ENCODE measurements at regions not wholly inside any gene's neighbourhood (a gene's known extent, or its start where the extent isn't known, plus 50 kb on each side); places are given as distances from the start of the nearest gene placed in this dataset.

DNA sequence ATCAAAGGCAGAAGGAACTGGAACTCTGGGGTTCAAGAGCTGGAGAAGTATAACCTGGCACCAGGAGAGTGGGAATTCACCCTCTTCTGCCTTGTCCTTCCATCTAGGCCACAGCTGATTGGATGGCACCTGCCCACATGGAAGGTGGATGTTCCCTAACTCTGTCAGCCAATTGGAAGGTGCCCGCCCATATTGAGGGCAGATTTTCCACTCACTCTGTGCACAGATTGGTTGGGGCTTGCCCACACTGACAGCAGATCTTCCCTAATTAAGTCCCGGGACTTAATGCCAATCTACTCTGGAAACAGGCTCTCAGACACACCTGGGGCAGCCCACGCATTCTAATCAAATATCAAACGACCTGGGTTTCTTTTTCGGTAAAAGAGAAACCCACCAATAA is 1142.3 kb upstream of the CELF2 start:
- Histone ChIP-seq H3K9me3 (no peaks in the 10 kb centered on the region), H3K4me2 (no peak overlapping the region), H3K4me3 (no peak overlapping the region), H3K27ac (no peak overlapping the region), H3K4me1 (no peaks in the 10 kb centered on the region)
- TF ChIP-seq, protein P1, sequence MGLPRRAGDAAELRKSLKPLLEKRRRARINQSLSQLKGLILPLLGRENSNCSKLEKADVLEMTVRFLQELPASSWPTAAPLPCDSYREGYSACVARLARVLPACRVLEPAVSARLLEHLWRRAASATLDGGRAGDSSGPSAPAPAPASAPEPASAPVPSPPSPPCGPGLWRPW (IDR thresholded peaks at IDR 0.05): no peak
- TF ChIP-seq MAZ (IDR thresholded peaks at IDR 0.05; ENCODE audit: borderline replicate concordance, low read depth, low read length) (no peak), JUN (IDR thresholded peaks at IDR 0.05) (no peak)
- ATAC-seq: no peak
- FAIRE-seq: no peak
- 3% methylated on average over 5 of the region's 5 CpGs for WGBS (ENCODE audit: missing lambda C conversion rate)
- CTCF ChIA-PET: no interaction called here
- DNase-seq (ENCODE audit: low read depth in 1 of 2, low spot score in 1 of 2): no peak
- POLR2A ChIA-PET: no interaction called here

DNA sequence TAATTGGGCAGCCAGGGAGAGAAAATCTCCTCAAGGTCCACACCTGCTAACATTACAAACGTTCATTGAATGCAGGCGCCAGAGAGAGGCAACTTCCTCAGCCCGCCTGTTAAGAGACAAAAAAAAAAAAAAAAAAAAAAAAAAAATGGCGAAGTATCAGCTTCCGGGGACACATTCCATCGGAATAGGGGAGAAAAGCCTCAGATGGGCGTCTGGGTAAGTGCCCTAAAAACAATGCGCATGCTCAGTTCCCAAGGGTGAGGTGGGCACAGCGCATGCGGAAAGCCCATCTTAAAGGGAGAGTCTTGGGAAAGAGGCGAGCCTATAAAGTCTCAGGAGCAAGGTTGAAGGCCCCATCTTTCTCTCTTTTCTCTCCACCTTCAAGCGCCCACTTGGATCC is 1139.7 kb upstream of the CELF2 start:
- WGBS (ENCODE audit: missing lambda C conversion rate): 53% methylated on average over 12 of the region's 12 CpGs
- CTCF ChIA-PET: no interaction called here
- no peak for FAIRE-seq

DNA sequence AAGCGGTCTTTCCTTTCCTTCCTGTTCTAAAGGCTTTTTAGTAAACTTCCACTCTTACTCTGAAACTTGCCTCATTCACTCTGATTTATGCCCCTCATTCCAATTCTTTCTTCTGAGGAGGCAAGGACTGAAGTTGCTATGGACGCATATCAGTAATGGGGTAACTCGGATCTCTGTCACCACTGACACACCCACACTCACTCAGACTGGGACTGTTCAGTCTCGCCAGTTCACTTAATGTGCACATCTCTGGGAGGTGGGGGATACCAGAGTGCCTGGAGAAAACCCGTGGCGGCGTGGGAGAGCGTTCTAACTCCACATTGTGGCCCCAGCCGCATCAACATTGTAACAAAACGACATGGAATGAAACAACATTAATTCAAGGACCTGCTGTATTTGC is 1139.3 kb upstream of the CELF2 start:
- WGBS (ENCODE audit: missing lambda C conversion rate): 24% methylated on average over 10 of the region's 10 CpGs
- no peak overlapping the region for H3K27ac ChIP-seq
- FAIRE-seq: no peak
- no peaks in the 10 kb centered on the region for H3K9me3 ChIP-seq
- H3K4me3 ChIP-seq: no peak overlapping the region
- H3K4me2 ChIP-seq: no peak overlapping the region
- CTCF ChIA-PET: no interaction called here
- ATAC-seq: no peak
- TF ChIP-seq ZFP36 (IDR thresholded peaks at IDR 0.05; ENCODE audit: borderline replicate concordance, partially characterized antibody): no peak
- TF ChIP-seq ZSCAN20 (CRISPR knock-in tag; IDR thresholded peaks at IDR 0.05): no peak
- TF ChIP-seq KDM1A (IDR thresholded peaks at IDR 0.05; ENCODE audit: low read depth): no peak
- no peak for TF ChIP-seq ESRRA (IDR thresholded peaks at IDR 0.05; ENCODE audit: borderline replicate concordance, low read length)
- no peak for TF ChIP-seq CHD4 (IDR thresholded peaks at IDR 0.05; ENCODE audit: borderline replicate concordance)
- TF ChIP-seq ZNF302 (CRISPR knock-in tag; IDR thresholded peaks at IDR 0.05): no peak
- TF ChIP-seq NFE2L2 (conservative IDR thresholded peaks at IDR 0.05; ENCODE audit: low read length): no peak
- no peak for TF ChIP-seq CBX8 (IDR thresholded peaks at IDR 0.05)
- no peak for TF ChIP-seq CBX2 (IDR thresholded peaks at IDR 0.05; ENCODE audit: borderline replicate concordance, low read depth)
- TF ChIP-seq, protein P2, sequence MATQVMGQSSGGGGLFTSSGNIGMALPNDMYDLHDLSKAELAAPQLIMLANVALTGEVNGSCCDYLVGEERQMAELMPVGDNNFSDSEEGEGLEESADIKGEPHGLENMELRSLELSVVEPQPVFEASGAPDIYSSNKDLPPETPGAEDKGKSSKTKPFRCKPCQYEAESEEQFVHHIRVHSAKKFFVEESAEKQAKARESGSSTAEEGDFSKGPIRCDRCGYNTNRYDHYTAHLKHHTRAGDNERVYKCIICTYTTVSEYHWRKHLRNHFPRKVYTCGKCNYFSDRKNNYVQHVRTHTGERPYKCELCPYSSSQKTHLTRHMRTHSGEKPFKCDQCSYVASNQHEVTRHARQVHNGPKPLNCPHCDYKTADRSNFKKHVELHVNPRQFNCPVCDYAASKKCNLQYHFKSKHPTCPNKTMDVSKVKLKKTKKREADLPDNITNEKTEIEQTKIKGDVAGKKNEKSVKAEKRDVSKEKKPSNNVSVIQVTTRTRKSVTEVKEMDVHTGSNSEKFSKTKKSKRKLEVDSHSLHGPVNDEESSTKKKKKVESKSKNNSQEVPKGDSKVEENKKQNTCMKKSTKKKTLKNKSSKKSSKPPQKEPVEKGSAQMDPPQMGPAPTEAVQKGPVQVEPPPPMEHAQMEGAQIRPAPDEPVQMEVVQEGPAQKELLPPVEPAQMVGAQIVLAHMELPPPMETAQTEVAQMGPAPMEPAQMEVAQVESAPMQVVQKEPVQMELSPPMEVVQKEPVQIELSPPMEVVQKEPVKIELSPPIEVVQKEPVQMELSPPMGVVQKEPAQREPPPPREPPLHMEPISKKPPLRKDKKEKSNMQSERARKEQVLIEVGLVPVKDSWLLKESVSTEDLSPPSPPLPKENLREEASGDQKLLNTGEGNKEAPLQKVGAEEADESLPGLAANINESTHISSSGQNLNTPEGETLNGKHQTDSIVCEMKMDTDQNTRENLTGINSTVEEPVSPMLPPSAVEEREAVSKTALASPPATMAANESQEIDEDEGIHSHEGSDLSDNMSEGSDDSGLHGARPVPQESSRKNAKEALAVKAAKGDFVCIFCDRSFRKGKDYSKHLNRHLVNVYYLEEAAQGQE (IDR thresholded peaks at IDR 0.05): no peak
- no peaks in the 10 kb centered on the region for H3K4me1 ChIP-seq
- POLR2A ChIA-PET: no interaction called here
- DNase-seq (ENCODE audit: low read depth in 1 of 2, low spot score in 1 of 2): no peak

More for the DNA sequence above, 1139.7 kb upstream of the CELF2 start:
- H3K27ac ChIP-seq: no peak overlapping the region
- DNase-seq (ENCODE audit: low read depth in 1 of 2, low spot score in 1 of 2): no peak
- no peak overlapping the region for H3K4me2 ChIP-seq
- no peaks in the 10 kb centered on the region for H3K4me1 ChIP-seq
- TF ChIP-seq, protein P2 (IDR thresholded peaks at IDR 0.05): no peak
- TF ChIP-seq EHMT2 (IDR thresholded peaks at IDR 0.05; ENCODE audit: low read depth) (no peak), FOSL2 (IDR thresholded peaks at IDR 0.05) (no peak), FOSL2 (CRISPR knock-in tag; IDR thresholded peaks at IDR 0.05) (no peak), PHF8 (IDR thresholded peaks at IDR 0.05; ENCODE audit: borderline replicate concordance, low read depth) (no peak), MAFK (IDR thresholded peaks at IDR 0.05; ENCODE audit: partially characterized antibody) (no peak), MAZ (IDR thresholded peaks at IDR 0.05; ENCODE audit: borderline replicate concordance, low read depth, low read length) (no peak), FOSB (CRISPR knock-in tag; IDR thresholded peaks at IDR 0.05) (no peak)
- no peaks in the 10 kb centered on the region for H3K9me3 ChIP-seq
- POLR2A ChIA-PET: no interaction called here
- no peak overlapping the region for H3K4me3 ChIP-seq
- ATAC-seq: no peak
